ENCODE measurements at regions not wholly inside any gene's neighbourhood (a gene's known extent, or its start where the extent isn't known, plus 50 kb on each side); places are given as distances from the start of the nearest gene placed in this dataset.

DNA sequence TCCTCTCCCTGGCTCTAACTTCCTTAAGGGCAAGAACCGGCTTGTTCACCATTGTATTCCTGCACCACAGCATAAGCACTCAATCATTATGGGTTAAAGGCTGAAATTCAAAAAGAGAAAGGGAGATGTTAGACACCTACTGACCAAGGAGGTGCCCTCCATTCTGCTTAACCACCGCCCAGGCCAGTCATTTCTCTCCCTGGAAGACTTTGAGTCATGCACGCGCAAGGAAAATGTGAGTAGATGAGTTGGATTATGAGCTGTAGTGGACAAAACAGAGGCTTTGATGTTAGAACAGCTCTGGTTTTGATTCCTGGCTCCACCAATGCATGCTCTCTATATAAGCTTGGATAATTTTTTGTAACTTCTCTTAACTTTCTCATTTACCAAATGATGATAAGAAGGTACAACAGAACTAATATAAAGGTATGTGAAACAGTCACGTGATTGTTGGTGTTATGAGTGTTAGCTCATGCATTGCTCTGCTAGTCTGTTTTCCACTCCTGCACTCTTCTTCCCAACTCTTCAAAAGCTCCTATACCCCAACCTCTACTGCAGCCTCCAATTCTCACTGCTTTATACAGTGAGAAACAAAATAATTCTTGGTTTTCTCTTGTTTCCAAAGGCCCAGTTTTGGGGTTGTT lies 148.4 kb upstream of the ATP11B start:
- TF ChIP-seq, protein P1, sequence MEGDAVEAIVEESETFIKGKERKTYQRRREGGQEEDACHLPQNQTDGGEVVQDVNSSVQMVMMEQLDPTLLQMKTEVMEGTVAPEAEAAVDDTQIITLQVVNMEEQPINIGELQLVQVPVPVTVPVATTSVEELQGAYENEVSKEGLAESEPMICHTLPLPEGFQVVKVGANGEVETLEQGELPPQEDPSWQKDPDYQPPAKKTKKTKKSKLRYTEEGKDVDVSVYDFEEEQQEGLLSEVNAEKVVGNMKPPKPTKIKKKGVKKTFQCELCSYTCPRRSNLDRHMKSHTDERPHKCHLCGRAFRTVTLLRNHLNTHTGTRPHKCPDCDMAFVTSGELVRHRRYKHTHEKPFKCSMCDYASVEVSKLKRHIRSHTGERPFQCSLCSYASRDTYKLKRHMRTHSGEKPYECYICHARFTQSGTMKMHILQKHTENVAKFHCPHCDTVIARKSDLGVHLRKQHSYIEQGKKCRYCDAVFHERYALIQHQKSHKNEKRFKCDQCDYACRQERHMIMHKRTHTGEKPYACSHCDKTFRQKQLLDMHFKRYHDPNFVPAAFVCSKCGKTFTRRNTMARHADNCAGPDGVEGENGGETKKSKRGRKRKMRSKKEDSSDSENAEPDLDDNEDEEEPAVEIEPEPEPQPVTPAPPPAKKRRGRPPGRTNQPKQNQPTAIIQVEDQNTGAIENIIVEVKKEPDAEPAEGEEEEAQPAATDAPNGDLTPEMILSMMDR (conservative IDR thresholded peaks at IDR 0.05), result no peak
- no peak for TF ChIP-seq ZFX (IDR thresholded peaks at IDR 0.05)

All from C4-2B (cell line).